ENCODE measurements at regions not wholly inside any gene's neighbourhood (a gene's known extent, or its start where the extent isn't known, plus 50 kb on each side); places are given as distances from the start of the nearest gene placed in this dataset.

DNA sequence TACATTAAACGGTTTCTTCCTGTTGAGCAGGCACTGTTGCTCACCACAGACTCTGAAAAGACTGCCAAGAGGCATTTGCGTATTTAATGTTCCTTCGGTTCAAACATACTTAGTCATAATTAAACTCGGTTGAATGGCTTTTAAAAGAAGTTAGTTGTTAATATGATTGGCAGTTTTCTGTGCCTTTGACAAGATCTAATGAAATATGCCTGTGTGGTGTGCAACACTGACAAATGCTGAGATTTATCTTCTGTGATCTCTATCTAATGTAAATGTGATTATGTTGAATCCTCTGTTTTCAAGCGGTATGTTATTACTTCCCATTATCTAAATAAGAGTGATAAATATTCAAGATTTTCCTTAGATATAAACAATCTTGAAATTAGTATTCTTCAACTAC lies 1046.6 kb downstream of the CDH8 start:
- H3K79me2 ChIP-seq (ENCODE audit: low read depth) = no peaks in the 10 kb centered on the region
- no peaks in the 10 kb centered on the region for H3K27me3 ChIP-seq (ENCODE audit: insufficient read depth, low read depth)
- H3K9me3 ChIP-seq (ENCODE audit: insufficient read depth, low read depth) = no peaks in the 10 kb centered on the region
- no peak for TF ChIP-seq EZH2 (IDR thresholded peaks at IDR 0.05; ENCODE audit: low read depth)
- TF ChIP-seq, protein P1, sequence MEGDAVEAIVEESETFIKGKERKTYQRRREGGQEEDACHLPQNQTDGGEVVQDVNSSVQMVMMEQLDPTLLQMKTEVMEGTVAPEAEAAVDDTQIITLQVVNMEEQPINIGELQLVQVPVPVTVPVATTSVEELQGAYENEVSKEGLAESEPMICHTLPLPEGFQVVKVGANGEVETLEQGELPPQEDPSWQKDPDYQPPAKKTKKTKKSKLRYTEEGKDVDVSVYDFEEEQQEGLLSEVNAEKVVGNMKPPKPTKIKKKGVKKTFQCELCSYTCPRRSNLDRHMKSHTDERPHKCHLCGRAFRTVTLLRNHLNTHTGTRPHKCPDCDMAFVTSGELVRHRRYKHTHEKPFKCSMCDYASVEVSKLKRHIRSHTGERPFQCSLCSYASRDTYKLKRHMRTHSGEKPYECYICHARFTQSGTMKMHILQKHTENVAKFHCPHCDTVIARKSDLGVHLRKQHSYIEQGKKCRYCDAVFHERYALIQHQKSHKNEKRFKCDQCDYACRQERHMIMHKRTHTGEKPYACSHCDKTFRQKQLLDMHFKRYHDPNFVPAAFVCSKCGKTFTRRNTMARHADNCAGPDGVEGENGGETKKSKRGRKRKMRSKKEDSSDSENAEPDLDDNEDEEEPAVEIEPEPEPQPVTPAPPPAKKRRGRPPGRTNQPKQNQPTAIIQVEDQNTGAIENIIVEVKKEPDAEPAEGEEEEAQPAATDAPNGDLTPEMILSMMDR (conservative IDR thresholded peaks at IDR 0.05) = no peak
- ChIA-PET CTCF (no interaction called here), POLR2A (ENCODE audit: unreplicated experiment) (no interaction called here)
- H3K4me2 ChIP-seq = no peak overlapping the region
- H3F3A ChIP-seq (ENCODE audit: insufficient read depth, low read depth) = no peaks in the 10 kb centered on the region
- no peaks in the 10 kb centered on the region for H3K4me1 ChIP-seq (replicated peaks; ENCODE audit: insufficient read depth)
- H3K4me3 ChIP-seq = no peak overlapping the region
- no peak overlapping the region for H3K27ac ChIP-seq
- DNase-seq = no peak
- H2AFZ ChIP-seq = no peak overlapping the region
- intact Hi-C loops (cut with micrococcal nuclease; ENCODE audit: unreplicated experiment) = no loop called here
- no peaks in the 10 kb centered on the region for H3K36me3 ChIP-seq (ENCODE audit: low read depth)
- H3K9me2 ChIP-seq (ENCODE audit: insufficient read depth) = no peaks in the 10 kb centered on the region
- H4K20me1 ChIP-seq (ENCODE audit: insufficient read depth) = no peaks in the 10 kb centered on the region
- no TSS peak for BruUV-seq (replicated peaks)

DNA sequence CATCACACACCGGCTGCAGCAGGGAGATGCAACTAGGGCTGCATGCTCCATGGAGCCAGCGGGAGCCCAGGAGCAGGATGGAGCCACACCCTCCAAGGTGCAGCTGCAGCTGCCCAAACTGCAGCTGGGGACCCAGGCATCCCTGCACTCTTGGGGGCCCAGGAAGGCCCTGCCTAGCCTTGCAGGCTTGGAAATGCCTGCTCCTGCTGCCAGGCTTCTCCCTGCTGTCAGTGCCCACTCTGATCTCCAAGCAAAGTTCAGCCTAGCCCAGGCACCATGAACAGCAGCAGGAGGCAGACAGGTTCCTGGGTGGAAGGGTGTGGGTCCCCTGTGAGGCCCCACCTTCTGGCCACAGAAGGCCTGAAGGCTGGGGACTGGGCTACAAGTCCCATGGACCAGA lies 1057.1 kb downstream of the CDH8 start:
- Histone ChIP-seq H3K9me3 (ENCODE audit: insufficient read depth, low read depth) (no peaks in the 10 kb centered on the region), H3K36me3 (ENCODE audit: low read depth) (no peaks in the 10 kb centered on the region), H3K79me2 (ENCODE audit: low read depth) (no peaks in the 10 kb centered on the region), H3F3A (ENCODE audit: insufficient read depth, low read depth) (no peaks in the 10 kb centered on the region), H2AFZ (no peak overlapping the region), H3K27me3 (ENCODE audit: insufficient read depth, low read depth) (no peaks in the 10 kb centered on the region), H3K4me2 (no peak overlapping the region), H4K20me1 (ENCODE audit: insufficient read depth) (no peaks in the 10 kb centered on the region), H3K27ac (no peak overlapping the region), H3K9me2 (ENCODE audit: insufficient read depth) (no peaks in the 10 kb centered on the region), H3K4me1 (replicated peaks; ENCODE audit: insufficient read depth) (no peaks in the 10 kb centered on the region), H3K4me3 (no peak overlapping the region)
- ChIA-PET CTCF (no interaction called here), POLR2A (ENCODE audit: unreplicated experiment) (interaction anchor here (0.7 kb wide), 1 partner anchor 404 kb away, joined by 3 read pairs; no protein-coding TSS in a partner anchor)
- no peak for DNase-seq
- no peak for TF ChIP-seq EZH2 (IDR thresholded peaks at IDR 0.05; ENCODE audit: low read depth)
- TF ChIP-seq, protein P1 (conservative IDR thresholded peaks at IDR 0.05) = no peak
- BruUV-seq (replicated peaks) = no TSS peak
- intact Hi-C loops (cut with micrococcal nuclease; ENCODE audit: unreplicated experiment) = no loop called here

DNA sequence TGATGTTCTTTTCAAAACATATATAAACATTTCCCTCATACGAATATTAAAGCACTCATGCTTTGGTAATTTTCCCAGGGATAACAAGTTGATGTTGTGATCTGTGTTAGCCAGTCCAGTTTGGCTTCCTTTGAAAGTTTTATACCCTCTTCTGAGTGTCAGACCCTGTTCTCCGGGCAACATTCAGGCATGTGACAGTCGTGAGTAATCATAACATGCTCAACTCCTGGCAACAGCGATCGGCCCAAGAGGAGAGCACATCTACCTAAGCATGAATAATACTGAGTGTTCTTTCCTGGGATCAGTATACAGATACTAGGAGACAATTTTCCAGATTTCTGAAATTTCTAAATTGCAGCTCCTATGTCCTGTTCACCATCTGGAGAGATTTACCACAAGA lies 1086.4 kb downstream of the CDH8 start:
- no peak for TF ChIP-seq EZH2 (IDR thresholded peaks at IDR 0.05; ENCODE audit: low read depth)
- TF ChIP-seq, protein P1 (conservative IDR thresholded peaks at IDR 0.05) = no peak
- no peaks in the 10 kb centered on the region; the same call in 1 of the 2 replicates for H3K9me2 ChIP-seq (ENCODE audit: insufficient read depth)
- no peaks in the 10 kb centered on the region for H3K27me3 ChIP-seq (ENCODE audit: insufficient read depth, low read depth)
- no peaks in the 10 kb centered on the region for H4K20me1 ChIP-seq (ENCODE audit: insufficient read depth)
- ChIA-PET CTCF (no interaction called here), POLR2A (ENCODE audit: unreplicated experiment) (no interaction called here)
- H3K36me3 ChIP-seq (ENCODE audit: low read depth) = no peaks in the 10 kb centered on the region
- H3K27ac ChIP-seq = no peak overlapping the region
- no peaks in the 10 kb centered on the region for H3K4me1 ChIP-seq (replicated peaks; ENCODE audit: insufficient read depth)
- H3K4me2 ChIP-seq = no peak overlapping the region
- no peak overlapping the region for H3K4me3 ChIP-seq
- H3K79me2 ChIP-seq (ENCODE audit: low read depth) = no peaks in the 10 kb centered on the region
- H2AFZ ChIP-seq = no peak overlapping the region
- BruUV-seq (replicated peaks) = no TSS peak
- no peaks in the 10 kb centered on the region for H3K9me3 ChIP-seq (ENCODE audit: insufficient read depth, low read depth)
- intact Hi-C loops (cut with micrococcal nuclease; ENCODE audit: unreplicated experiment) = no loop called here
- DNase-seq = no peak
- no peaks in the 10 kb centered on the region for H3F3A ChIP-seq (ENCODE audit: insufficient read depth, low read depth)

Measured in PC-9 (cell line).